GM23338 (cell line): ENCODE measurements at regions not wholly inside any gene's neighbourhood (a gene's known extent, or its start where the extent isn't known, plus 50 kb on each side); places are given as distances from the start of the nearest gene placed in this dataset.

Source experiments
- ATAC-seq: fragments of 200-7000 bp; cut with Tn5 transposase; 3 replicates; pipeline ENCODE4 v1.9.1; 2020
- DNase-seq: peaks from one replicate; pipeline ENCODE4 v3.0.0-alpha.2; 2015; ENCODE audit warnings: low spot score
- H2AFZ ChIP-seq: fragments of 200-600 bp; sonication (generic); 2 replicates; pipeline ENCODE4 v1.8.0; 2016; ENCODE audit warnings: antibody characterized with exemption, mild to moderate bottlenecking, moderate library complexity
- H3F3A ChIP-seq: fragments of 200-600 bp; sonication (generic); replicated peaks from 2 replicates; pipeline ENCODE4 v1.8.0; 2017; ENCODE audit warnings: antibody characterized with exemption, mixed run types, low read depth
- H3K27ac ChIP-seq: fragments of 200-600 bp; sonication (generic); 2 replicates; pipeline ENCODE4 v1.6.1; 2016; ENCODE audit warnings: low read depth
- H3K27me3 ChIP-seq: fragments of 200-600 bp; sonication (generic); 2 replicates; pipeline ENCODE4 v1.8.0; 2016; ENCODE audit warnings: mild to moderate bottlenecking, mixed run types, moderate library complexity; ENCODE audit not compliant: insufficient read depth
- H3K36me3 ChIP-seq: fragments of 200-600 bp; sonication (generic); 2 replicates; pipeline ENCODE4 v1.8.0; 2016; ENCODE audit warnings: mild to moderate bottlenecking; ENCODE audit not compliant: insufficient read depth
- H3K4me1 ChIP-seq: fragments of 200-600 bp; sonication (generic); 2 replicates; pipeline ENCODE4 v1.8.0; 2016; ENCODE audit warnings: mild to moderate bottlenecking, moderate library complexity; ENCODE audit not compliant: insufficient read depth
- H3K4me2 ChIP-seq: fragments of 200-600 bp; sonication (generic); 2 replicates; pipeline ENCODE4 v1.7.1; 2017; ENCODE audit warnings: mixed run types
- H3K4me3 ChIP-seq: fragments of 200-600 bp; sonication (generic); 2 replicates; pipeline ENCODE4 v1.6.1; 2016; ENCODE audit warnings: mixed run types
- H3K79me2 ChIP-seq: fragments of 200-600 bp; sonication (generic); replicated peaks from 2 replicates; pipeline ENCODE4 v1.8.0; 2017; ENCODE audit warnings: mild to moderate bottlenecking; ENCODE audit not compliant: insufficient read depth
- H3K9me2 ChIP-seq: fragments of 200-600 bp; sonication (generic); 2 replicates; pipeline ENCODE4 v1.8.0; 2017; ENCODE audit not compliant: insufficient read depth
- H4K20me1 ChIP-seq: fragments of 200-600 bp; sonication (generic); replicated peaks from 2 replicates; pipeline ENCODE4 v1.8.0; 2017; ENCODE audit warnings: mild to moderate bottlenecking; ENCODE audit not compliant: insufficient read depth
- H3K27ac Mint-ChIP-seq: 2 replicates; pipeline ENCODE4 v1.8.0; 2020; ENCODE audit warnings: inconsistent platforms, mild to moderate bottlenecking, moderate library complexity, mixed read lengths
- H3K27me3 Mint-ChIP-seq: 3 replicates; pipeline ENCODE4 v1.8.0; 2022; ENCODE audit warnings: low read depth, mild to moderate bottlenecking, moderate library complexity, mixed read lengths, inconsistent platforms; ENCODE audit not compliant: insufficient read depth, poor library complexity
- H3K36me3 Mint-ChIP-seq: 3 replicates; pipeline ENCODE4 v1.8.0; 2021; ENCODE audit warnings: low read depth, mild to moderate bottlenecking, inconsistent platforms, moderate library complexity, mixed read lengths
- H3K4me1 Mint-ChIP-seq: 3 replicates; pipeline ENCODE4 v1.8.0; 2020; ENCODE audit warnings: mild to moderate bottlenecking, inconsistent platforms, mixed read lengths
- H3K4me3 Mint-ChIP-seq: 3 replicates; pipeline ENCODE4 v1.8.0; 2021; ENCODE audit warnings: moderate library complexity, mild to moderate bottlenecking, inconsistent platforms, mixed read lengths
- H3K9me3 Mint-ChIP-seq: 3 replicates; pipeline ENCODE4 v1.8.0; 2020; ENCODE audit warnings: moderate library complexity, mild to moderate bottlenecking, inconsistent platforms, mixed read lengths
- CREB1 ChIP-seq: fragments of 250-450 bp; sonication (Bioruptor Pico); IDR thresholded peaks from 2 replicates; pipeline ENCODE4 v1.5.0; 2020; ENCODE audit warnings: low read depth, mild to moderate bottlenecking, moderate library complexity
- CTCF ChIP-seq, 2 experiments: fragments of 200-600 bp in 1 of 2; sonication (generic) in 1 of 2; conservative IDR thresholded peaks; 2 replicates each; pipeline versions ENCODE4 v1.5.1 to v1.6.1; 2016 to 2017; ENCODE audit warnings: antibody characterized with exemption in 2 of 2, low read depth in 2 of 2, mild to moderate bottlenecking in 2 of 2, moderate library complexity in 1 of 2
- EZH2 ChIP-seq: fragments of 200-600 bp; sonication (generic); IDR thresholded peaks from one replicate; pipeline ENCODE4 v1.8.0; 2017; ENCODE audit warnings: antibody characterized with exemption, mild to moderate bottlenecking, low read depth; ENCODE audit not compliant: unreplicated experiment
- JUNB ChIP-seq: IDR thresholded peaks from one replicate; pipeline ENCODE4 v1.6.1; 2016; ENCODE audit warnings: antibody characterized with exemption; ENCODE audit not compliant: unreplicated experiment
- NANOG ChIP-seq: IDR thresholded peaks from 2 replicates; pipeline ENCODE4 v1.6.1; 2016; ENCODE audit warnings: antibody characterized with exemption, borderline replicate concordance
- POLR2AphosphoS5 ChIP-seq: IDR thresholded peaks from 2 replicates; pipeline ENCODE4 v1.6.1; 2016; ENCODE audit warnings: antibody characterized with exemption, low read depth
- ZNF331 ChIP-seq: fragments of 250-450 bp; sonication (Bioruptor Pico); IDR thresholded peaks from 2 replicates; pipeline ENCODE4 v1.5.0; 2020; ENCODE audit warnings: low read depth, mild to moderate bottlenecking, moderate library complexity
- ZNF462 ChIP-seq: fragments of 250-450 bp; sonication (Bioruptor Pico); IDR thresholded peaks from 2 replicates; pipeline ENCODE4 v1.5.0; 2020; ENCODE audit warnings: mild to moderate bottlenecking, moderate library complexity

GRCh38 chr5:21694567-21694966 lies 1158.6 kb downstream of the CDH12 start:
- Histone ChIP-seq H3K4me2 (no peak overlapping the region), H3K9me2 (no peaks in the 10 kb centered on the region), H3K4me1 (no peaks in the 10 kb centered on the region), H3K4me3 (no peak overlapping the region), H3K79me2 (no peaks in the 10 kb centered on the region), H3K27ac (no peak overlapping the region), H3K27me3 (no peaks in the 10 kb centered on the region), H2AFZ (no peak overlapping the region), H3F3A (no peaks in the 10 kb centered on the region), H3K36me3 (no peaks in the 10 kb centered on the region), H4K20me1 (no peaks in the 10 kb centered on the region)
- no peaks in the 10 kb centered on the region for H3K27me3 Mint-ChIP-seq
- no peaks in the 10 kb centered on the region for H3K4me1 Mint-ChIP-seq
- peaks cover 5% of the 10 kb centered on the region; the same call in 2 of the 3 replicates for H3K9me3 Mint-ChIP-seq
- TF ChIP-seq ZNF331 (CRISPR knock-in tag) (no peak), POLR2AphosphoS5 (no peak), EZH2 (no peak), NANOG (no peak), CTCF (conservative IDR thresholded peaks at IDR 0.05; ENCODE audit: low read depth in 2 of 2) (no peak), CREB1 (no peak), JUNB (no peak), ZNF462 (CRISPR knock-in tag) (no peak)
- no peak overlapping the region for H3K27ac Mint-ChIP-seq
- DNase-seq (no peak), ATAC-seq (no peak)
- no peaks in the 10 kb centered on the region for H3K36me3 Mint-ChIP-seq
- no peak overlapping the region for H3K4me3 Mint-ChIP-seq
